ENCODE measurements at regions not wholly inside any gene's neighbourhood (a gene's known extent, or its start where the extent isn't known, plus 50 kb on each side); places are given as distances from the start of the nearest gene placed in this dataset.

- TF ChIP-seq POLR2A (IDR thresholded peaks at IDR 0.05; ENCODE audit: low read depth, low read length), result no peak
These were observed 77.9 kb upstream of the PLXNA4 start for GRCh38 chr7:132654150-132654549.

GRCh38 chr7:132653366-132653930 lies 77.2 kb upstream of the PLXNA4 start:
- no peak for TF ChIP-seq POLR2A (IDR thresholded peaks at IDR 0.05; ENCODE audit: low read depth, low read length)
- DNase-seq (ENCODE audit: insufficient read length, low spot score), result no peak
- no peak for FAIRE-seq

More at GRCh38 chr7:132654150-132654549, 77.9 kb upstream of the PLXNA4 start:
- DNase-seq (ENCODE audit: insufficient read length, low spot score) (no peak), FAIRE-seq (no peak)

GRCh38 chr7:132652507-132652906 lies 76.2 kb upstream of the PLXNA4 start:
- FAIRE-seq (no peak), DNase-seq (ENCODE audit: insufficient read length, low spot score) (no peak)
- TF ChIP-seq POLR2A (IDR thresholded peaks at IDR 0.05; ENCODE audit: low read depth, low read length), result no peak

- no peak for FAIRE-seq
- DNase-seq (ENCODE audit: insufficient read length, low spot score), result peak; percentile 21
- no peak for TF ChIP-seq POLR2A (IDR thresholded peaks at IDR 0.05; ENCODE audit: low read depth, low read length)
These were observed 74.2 kb upstream of the PLXNA4 start for GRCh38 chr7:132650498-132650897.

GRCh38 chr7:132647311-132647710 lies 71.0 kb upstream of the PLXNA4 start:
- DNase-seq (ENCODE audit: insufficient read length, low spot score), result no peak
- TF ChIP-seq POLR2A (IDR thresholded peaks at IDR 0.05; ENCODE audit: low read depth, low read length), result no peak
- FAIRE-seq, result no peak

- FAIRE-seq, result no peak
- DNase-seq (ENCODE audit: insufficient read length, low spot score), result no peak
- no peak for TF ChIP-seq POLR2A (IDR thresholded peaks at IDR 0.05; ENCODE audit: low read depth, low read length)
These were observed 69.8 kb upstream of the PLXNA4 start for GRCh38 chr7:132646052-132646451.

- no peak for TF ChIP-seq POLR2A (IDR thresholded peaks at IDR 0.05; ENCODE audit: low read depth, low read length)
- FAIRE-seq (no peak), DNase-seq (ENCODE audit: insufficient read length, low spot score) (no peak)
These were observed 67.0 kb upstream of the PLXNA4 start for GRCh38 chr7:132643302-132643701.

- DNase-seq (ENCODE audit: insufficient read length, low spot score) (no peak), FAIRE-seq (no peak)
- TF ChIP-seq POLR2A (IDR thresholded peaks at IDR 0.05; ENCODE audit: low read depth, low read length), result no peak
These were observed 65.0 kb upstream of the PLXNA4 start for GRCh38 chr7:132641238-132641637.

GRCh38 chr7:132639983-132640382 lies 63.7 kb upstream of the PLXNA4 start:
- DNase-seq (ENCODE audit: insufficient read length, low spot score) (no peak), FAIRE-seq (no peak)
- TF ChIP-seq POLR2A (IDR thresholded peaks at IDR 0.05; ENCODE audit: low read depth, low read length), result no peak

GRCh38 chr7:132638000-132638399 lies 61.7 kb upstream of the PLXNA4 start:
- TF ChIP-seq POLR2A (IDR thresholded peaks at IDR 0.05; ENCODE audit: low read depth, low read length), result no peak
- FAIRE-seq, result no peak
- DNase-seq (ENCODE audit: insufficient read length, low spot score), result no peak

- FAIRE-seq, result no peak
- no peak for TF ChIP-seq POLR2A (IDR thresholded peaks at IDR 0.05; ENCODE audit: low read depth, low read length)
- DNase-seq (ENCODE audit: insufficient read length, low spot score), result no peak
These were observed 60.3 kb upstream of the PLXNA4 start for GRCh38 chr7:132636581-132636980.

GRCh38 chr7:132635127-132635526 lies 58.9 kb upstream of the PLXNA4 start:
- DNase-seq (ENCODE audit: insufficient read length, low spot score) (no peak), FAIRE-seq (no peak)
- no peak for TF ChIP-seq POLR2A (IDR thresholded peaks at IDR 0.05; ENCODE audit: low read depth, low read length)

GRCh38 chr7:132630834-132631233 lies 54.6 kb upstream of the PLXNA4 start:
- FAIRE-seq (no peak), DNase-seq (ENCODE audit: insufficient read length, low spot score) (no peak)
- TF ChIP-seq POLR2A (IDR thresholded peaks at IDR 0.05; ENCODE audit: low read depth, low read length), result no peak

Data from H54 (cell line).